Keratinocyte (primary cell): ENCODE measurements at regions not wholly inside any gene's neighbourhood (a gene's known extent, or its start where the extent isn't known, plus 50 kb on each side); places are given as distances from the start of the nearest gene placed in this dataset.

ENCODE experiments used
- EZH2 ChIP-seq: IDR thresholded peaks from one replicate; pipeline ENCODE4 v1.6.1; 2012; ENCODE audit warnings: inconsistent platforms, mild to moderate bottlenecking, low read length, moderate library complexity
- TF ChIP-seq, protein P1 (sequence below), 3 experiments: IDR thresholded peaks in 1 of 3; conservative IDR thresholded peaks in 1 of 3; optimal IDR thresholded peaks in 1 of 3; 2 replicates in 2 of 3; 3 replicates in 1 of 3; pipeline versions ENCODE3 to v1.5.1; 2011; ENCODE audit warnings: low read length in 3 of 3, mild to moderate bottlenecking in 3 of 3, moderate library complexity in 2 of 3, control low read depth in 1 of 3, inconsistent platforms in 1 of 3; ENCODE audit not compliant: insufficient read depth in 2 of 3; ENCODE audit errors: extremely low read depth in 1 of 3

- TF ChIP-seq, protein P1, sequence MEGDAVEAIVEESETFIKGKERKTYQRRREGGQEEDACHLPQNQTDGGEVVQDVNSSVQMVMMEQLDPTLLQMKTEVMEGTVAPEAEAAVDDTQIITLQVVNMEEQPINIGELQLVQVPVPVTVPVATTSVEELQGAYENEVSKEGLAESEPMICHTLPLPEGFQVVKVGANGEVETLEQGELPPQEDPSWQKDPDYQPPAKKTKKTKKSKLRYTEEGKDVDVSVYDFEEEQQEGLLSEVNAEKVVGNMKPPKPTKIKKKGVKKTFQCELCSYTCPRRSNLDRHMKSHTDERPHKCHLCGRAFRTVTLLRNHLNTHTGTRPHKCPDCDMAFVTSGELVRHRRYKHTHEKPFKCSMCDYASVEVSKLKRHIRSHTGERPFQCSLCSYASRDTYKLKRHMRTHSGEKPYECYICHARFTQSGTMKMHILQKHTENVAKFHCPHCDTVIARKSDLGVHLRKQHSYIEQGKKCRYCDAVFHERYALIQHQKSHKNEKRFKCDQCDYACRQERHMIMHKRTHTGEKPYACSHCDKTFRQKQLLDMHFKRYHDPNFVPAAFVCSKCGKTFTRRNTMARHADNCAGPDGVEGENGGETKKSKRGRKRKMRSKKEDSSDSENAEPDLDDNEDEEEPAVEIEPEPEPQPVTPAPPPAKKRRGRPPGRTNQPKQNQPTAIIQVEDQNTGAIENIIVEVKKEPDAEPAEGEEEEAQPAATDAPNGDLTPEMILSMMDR (optimal IDR thresholded peaks at IDR 0.05 in 1 of 3, IDR thresholded peaks at IDR 0.05 in 1 of 3, conservative IDR thresholded peaks at IDR 0.05 in 1 of 3; ENCODE audit: extremely low read depth in 1 of 3, insufficient read depth in 2 of 3, low read length in 3 of 3) = no peak
- TF ChIP-seq EZH2 = no peak
These were observed 77.7 kb upstream of the DSCAM start for GRCh38 chr21:40924641-40925040.
